ENCODE measurements at regions not wholly inside any gene's neighbourhood (a gene's known extent, or its start where the extent isn't known, plus 50 kb on each side); places are given as distances from the start of the nearest gene placed in this dataset.
"Not testable (repeated sequence)": the region's sequence is repeated elsewhere in the genome, so short reads cannot be mapped to it uniquely, and the experiment has no call there.

DNA sequence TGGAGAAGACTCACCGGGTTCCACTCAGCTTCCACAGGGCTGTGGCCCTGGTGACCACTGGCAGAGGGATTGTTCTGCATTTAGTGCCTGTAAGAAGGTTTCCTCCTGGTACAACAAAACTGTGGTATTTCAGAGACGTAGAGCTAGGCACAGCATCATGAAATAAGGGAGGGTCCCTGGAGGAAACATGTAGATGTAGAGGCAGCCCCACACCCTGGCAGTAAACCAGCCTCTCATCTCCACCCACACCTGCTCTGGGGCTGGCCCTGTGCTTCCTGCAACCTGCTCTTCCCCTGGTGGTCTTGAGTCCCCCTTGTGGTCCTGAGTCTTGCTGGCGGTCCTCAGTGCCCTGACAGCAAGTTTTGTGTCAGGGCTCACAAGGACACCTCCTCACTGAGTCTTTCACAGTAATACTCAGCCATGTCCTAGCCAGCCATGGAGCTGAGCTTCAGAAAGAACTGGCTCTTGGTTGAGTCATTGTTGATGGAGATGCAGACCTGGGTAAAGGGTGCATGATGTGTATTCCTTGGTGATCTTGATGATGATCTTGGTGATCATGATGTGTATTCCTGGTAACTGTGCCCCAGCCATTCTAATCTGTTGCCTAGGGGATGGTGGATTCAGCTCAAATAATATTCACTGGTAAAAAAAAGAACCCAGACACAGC, 121.8 kb downstream of the OR4M2 start:
- WGBS, 2 experiments (ENCODE audit: insufficient coverage in 2 of 2) = no CpG with 5 or more reads among the region's 3 CpGs
- not testable (repeated sequence) for H3K27ac ChIP-seq (ENCODE audit: low read depth, low read length, severe bottlenecking); H3K9me3 ChIP-seq (ENCODE audit: control insufficient read depth, low read length); H3K4me1 ChIP-seq (ENCODE audit: control insufficient read depth, insufficient read depth, low read length, poor library complexity, severe bottlenecking); H3K4me3 ChIP-seq (ENCODE audit: extremely low read depth, insufficient read depth, low read length, poor library complexity, severe bottlenecking); H3K36me3 ChIP-seq (ENCODE audit: control insufficient read depth, insufficient read depth, low read length)

DNA sequence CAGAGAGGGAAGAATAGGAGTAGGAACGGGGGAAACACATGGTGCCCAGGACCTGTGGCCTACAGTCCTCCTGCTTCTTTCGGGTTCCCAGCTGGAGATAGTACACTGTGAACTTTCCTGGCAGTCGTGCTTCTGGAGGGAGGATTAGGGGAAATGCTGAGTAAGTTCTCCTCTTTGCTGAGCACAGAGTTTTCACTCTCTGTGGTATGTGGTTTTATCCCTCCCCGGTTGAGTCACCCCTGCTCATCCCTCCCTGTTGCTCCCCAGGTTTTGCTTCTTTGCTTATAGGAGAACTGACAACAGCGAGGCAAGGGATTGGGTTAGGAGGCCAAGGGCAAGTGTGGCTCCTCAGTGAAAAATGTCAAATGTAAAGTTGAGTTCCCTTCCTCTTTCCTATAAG, 122.9 kb downstream of the OR4M2 start:
- H3K4me3 ChIP-seq (ENCODE audit: extremely low read depth, insufficient read depth, low read length, poor library complexity, severe bottlenecking); H3K4me1 ChIP-seq (ENCODE audit: control insufficient read depth, insufficient read depth, low read length, poor library complexity, severe bottlenecking); H3K9me3 ChIP-seq (ENCODE audit: control insufficient read depth, low read length); H3K27ac ChIP-seq (ENCODE audit: low read depth, low read length, severe bottlenecking); H3K36me3 ChIP-seq (ENCODE audit: control insufficient read depth, insufficient read depth, low read length): not testable (repeated sequence)
- no CpG with 5 or more reads among the region's 5 CpGs for WGBS, 2 experiments (ENCODE audit: insufficient coverage in 2 of 2)

DNA sequence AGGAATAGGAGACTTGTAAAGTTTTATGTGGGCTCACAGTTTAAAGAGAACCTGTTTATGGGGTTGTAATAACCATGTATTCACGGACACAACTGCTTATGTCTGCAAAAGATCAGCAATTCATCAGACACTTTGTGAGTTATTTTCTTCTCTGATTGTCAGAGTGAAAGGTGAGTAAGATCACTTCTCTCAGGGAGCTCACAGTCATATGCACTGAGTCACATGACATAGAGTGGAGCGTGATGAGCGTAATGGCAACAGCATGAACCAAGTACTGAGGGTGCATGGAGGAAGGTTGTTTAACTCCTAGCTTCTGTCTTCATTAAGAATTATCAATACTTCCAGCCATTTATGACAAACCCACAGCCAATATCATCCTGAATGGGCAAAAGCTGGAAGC, 128.8 kb downstream of the OR4M2 start:
- not testable (repeated sequence) for H3K4me1 ChIP-seq (ENCODE audit: control insufficient read depth, insufficient read depth, low read length, poor library complexity, severe bottlenecking); H3K9me3 ChIP-seq (ENCODE audit: control insufficient read depth, low read length); H3K36me3 ChIP-seq (ENCODE audit: control insufficient read depth, insufficient read depth, low read length); H3K4me3 ChIP-seq (ENCODE audit: extremely low read depth, insufficient read depth, low read length, poor library complexity, severe bottlenecking); H3K27ac ChIP-seq (ENCODE audit: low read depth, low read length, severe bottlenecking)
- whole genome bisulfite sequencing, 2 experiments (ENCODE audit: insufficient coverage in 2 of 2) = no CpG with 5 or more reads among the region's 3 CpGs

DNA sequence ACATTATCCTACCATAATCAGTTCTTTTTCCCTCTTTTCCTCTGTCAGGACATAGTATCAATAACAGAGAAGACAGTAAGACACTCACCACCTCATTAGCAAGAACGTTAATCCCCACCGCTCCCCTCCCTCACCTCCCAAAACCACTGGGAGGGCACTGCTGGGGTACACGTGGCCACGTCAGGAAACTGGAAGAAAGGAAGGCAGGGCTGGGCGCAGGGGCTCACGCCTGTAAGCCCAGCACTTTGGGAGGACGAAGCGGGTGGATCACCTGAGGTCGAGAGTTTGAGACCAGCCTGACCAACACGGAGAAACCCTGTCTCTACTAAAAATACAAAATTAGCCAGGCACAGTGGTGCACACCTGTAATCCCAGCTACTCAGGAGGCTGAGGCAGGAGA, 142.3 kb downstream of the OR4M2 start:
- H3K36me3 ChIP-seq (ENCODE audit: control insufficient read depth, insufficient read depth, low read length); H3K4me1 ChIP-seq (ENCODE audit: control insufficient read depth, insufficient read depth, low read length, poor library complexity, severe bottlenecking); H3K4me3 ChIP-seq (ENCODE audit: extremely low read depth, insufficient read depth, low read length, poor library complexity, severe bottlenecking); H3K27ac ChIP-seq (ENCODE audit: low read depth, low read length, severe bottlenecking): not testable (repeated sequence)
- peaks cover 59% of the 10 kb centered on the region for H3K9me3 ChIP-seq (ENCODE audit: control insufficient read depth, low read length)
- 70 to 72% methylated on average over 10 of the region's 10 CpGs for whole genome bisulfite sequencing, 2 experiments (ENCODE audit: insufficient coverage in 2 of 2)

DNA sequence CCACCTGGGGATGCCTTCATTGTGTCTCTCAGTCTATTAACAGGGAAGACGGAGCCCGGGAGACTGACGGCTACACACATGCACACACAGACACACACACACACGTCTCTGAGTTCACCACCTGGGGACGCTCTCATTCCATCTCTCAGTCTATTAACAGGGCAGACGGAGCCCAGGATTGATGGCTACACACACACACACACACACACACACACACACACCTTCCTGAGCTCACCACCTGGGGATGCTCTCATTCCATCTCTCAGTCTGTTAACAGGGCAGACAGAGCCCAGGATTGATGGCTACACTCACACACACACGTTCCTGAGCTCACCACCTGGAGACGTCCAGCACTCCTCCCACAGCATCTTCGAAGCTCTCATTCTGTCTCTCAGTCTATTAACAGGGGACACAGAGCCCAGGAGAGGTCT, 143.9 kb downstream of the OR4M2 start:
- Histone ChIP-seq H3K9me3 (ENCODE audit: control insufficient read depth, low read length) (peaks cover 75% of the 10 kb centered on the region), H3K36me3 (ENCODE audit: control insufficient read depth, insufficient read depth, low read length) (no peaks in the 10 kb centered on the region), H3K27ac (ENCODE audit: low read depth, low read length, severe bottlenecking) (no peak overlapping the region), H3K4me1 (ENCODE audit: control insufficient read depth, insufficient read depth, low read length, poor library complexity, severe bottlenecking) (no peaks in the 10 kb centered on the region), H3K4me3 (ENCODE audit: extremely low read depth, insufficient read depth, low read length, poor library complexity, severe bottlenecking) (no peak overlapping the region)
- WGBS, 2 experiments (ENCODE audit: insufficient coverage in 2 of 2) = 70 to 75% methylated on average over 8 of the region's 9 CpGs

DNA sequence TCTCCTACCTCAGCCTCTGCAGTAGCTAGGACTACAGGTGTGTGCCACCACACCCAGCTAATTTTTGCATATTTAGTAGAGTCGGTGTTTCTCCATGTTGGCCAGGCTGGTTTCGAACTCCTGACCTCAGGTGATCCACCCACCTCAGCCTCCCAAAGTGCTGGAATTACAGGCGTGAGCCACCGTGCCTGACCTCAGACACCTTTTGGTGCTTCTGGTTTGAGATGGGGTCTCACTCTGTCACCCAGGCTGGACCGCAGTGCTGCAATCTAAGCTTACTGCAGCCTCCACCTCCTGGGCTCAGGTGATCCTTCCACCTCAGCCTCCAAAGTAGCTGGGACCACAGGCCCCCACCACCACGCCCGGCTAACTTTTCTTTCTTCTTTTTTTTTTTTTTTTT, 144.6 kb downstream of the OR4M2 start:
- WGBS, 2 experiments (ENCODE audit: insufficient coverage in 2 of 2) = 86 to 87% methylated on average over 7 of the region's 7 CpGs
- H3K36me3 ChIP-seq (ENCODE audit: control insufficient read depth, insufficient read depth, low read length); H3K4me1 ChIP-seq (ENCODE audit: control insufficient read depth, insufficient read depth, low read length, poor library complexity, severe bottlenecking); H3K4me3 ChIP-seq (ENCODE audit: extremely low read depth, insufficient read depth, low read length, poor library complexity, severe bottlenecking); H3K27ac ChIP-seq (ENCODE audit: low read depth, low read length, severe bottlenecking): not testable (repeated sequence)
- peaks cover 82% of the 10 kb centered on the region for H3K9me3 ChIP-seq (ENCODE audit: control insufficient read depth, low read length)

DNA sequence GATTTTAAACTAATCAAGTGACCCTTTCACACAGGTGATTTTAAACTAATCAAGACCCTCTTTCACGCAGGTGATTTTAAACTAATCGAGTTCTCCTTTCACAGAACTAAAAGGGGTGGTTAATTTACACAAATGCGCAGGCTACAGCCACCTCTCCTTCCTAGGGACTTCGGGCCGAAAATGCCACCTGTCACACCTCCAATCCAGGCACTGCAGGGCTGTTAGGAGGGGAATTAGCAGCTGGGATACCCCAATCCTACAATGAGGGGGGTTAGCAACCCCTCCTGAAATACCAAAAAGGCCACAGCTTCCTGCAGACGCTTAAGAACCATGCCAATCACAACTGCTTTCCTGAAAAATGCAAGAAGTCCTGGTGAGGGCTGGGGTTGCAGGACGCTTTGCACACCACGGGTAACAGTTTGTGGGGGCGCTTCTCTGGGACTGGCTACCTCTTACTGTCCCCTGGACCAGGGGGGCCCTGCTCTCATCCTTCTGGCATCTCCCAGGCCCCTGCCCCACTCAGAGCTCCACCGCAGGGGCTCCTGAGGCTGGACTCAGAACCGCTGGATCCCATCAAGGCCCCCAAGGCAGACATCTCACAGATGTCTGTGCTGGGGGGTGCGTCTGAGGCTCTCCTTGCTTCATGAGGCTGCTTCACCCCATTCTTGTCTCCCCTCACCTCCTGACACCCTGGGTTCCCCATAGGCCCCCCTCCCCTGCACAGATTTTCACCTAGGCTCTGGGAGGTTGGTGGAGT, 145.9 kb downstream of the OR4M2 start:
- H3K9me3 ChIP-seq (ENCODE audit: control insufficient read depth, low read length) = peaks cover 89% of the 10 kb centered on the region
- WGBS, 2 experiments (ENCODE audit: insufficient coverage in 2 of 2) = 63 to 67% methylated on average over 9 to 11 of the region's 12 CpGs
- no peak overlapping the region for H3K4me3 ChIP-seq (ENCODE audit: extremely low read depth, insufficient read depth, low read length, poor library complexity, severe bottlenecking)

DNA sequence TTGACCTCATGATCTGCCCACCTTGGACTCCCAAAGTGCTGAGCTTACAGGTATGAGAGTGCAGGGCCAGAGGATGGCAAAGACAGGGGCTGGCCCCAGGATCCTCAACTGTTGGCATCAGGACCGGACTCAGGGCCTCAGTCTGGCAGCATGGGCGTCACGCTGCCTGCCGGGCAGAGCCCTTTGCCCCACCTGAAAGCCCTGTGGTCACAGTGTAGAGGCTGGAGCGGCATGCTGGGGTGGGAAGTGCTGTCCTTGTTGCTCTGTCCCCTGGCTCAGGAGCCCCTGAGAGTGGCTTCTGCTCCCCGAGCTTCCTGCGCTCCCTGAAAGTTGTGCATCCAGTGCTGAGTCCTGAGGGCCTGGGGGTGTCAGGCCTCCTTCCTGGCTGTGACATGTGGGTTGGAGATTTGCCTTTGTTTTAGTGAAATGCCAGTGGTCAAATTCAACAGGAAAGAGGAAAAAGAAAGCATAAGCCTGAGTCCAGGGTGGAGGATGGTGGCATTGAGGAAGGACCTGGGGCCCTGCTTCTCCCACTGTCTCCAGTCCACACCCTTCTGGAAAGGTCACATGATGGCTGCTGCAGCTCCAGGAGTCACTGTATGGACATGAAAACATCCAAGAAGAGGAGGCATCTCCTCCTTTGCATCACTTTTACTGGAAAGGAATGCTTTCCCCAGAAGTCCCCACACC, 147.2 kb downstream of the OR4M2 start:
- H3K9me3 ChIP-seq (ENCODE audit: control insufficient read depth, low read length) = peaks cover 89% of the 10 kb centered on the region
- 76% methylated on average over 5 to 7 of the region's 7 CpGs for WGBS, 2 experiments (ENCODE audit: insufficient coverage in 2 of 2)
- H3K4me3 ChIP-seq (ENCODE audit: extremely low read depth, insufficient read depth, low read length, poor library complexity, severe bottlenecking) = no peak overlapping the region
- no peak overlapping the region for H3K27ac ChIP-seq (ENCODE audit: low read depth, low read length, severe bottlenecking)
- H3K36me3 ChIP-seq (ENCODE audit: control insufficient read depth, insufficient read depth, low read length) = no peaks in the 10 kb centered on the region
- no peaks in the 10 kb centered on the region for H3K4me1 ChIP-seq (ENCODE audit: control insufficient read depth, insufficient read depth, low read length, poor library complexity, severe bottlenecking)

More for the DNA sequence above, 145.9 kb downstream of the OR4M2 start:
- Histone ChIP-seq H3K36me3 (ENCODE audit: control insufficient read depth, insufficient read depth, low read length) (no peaks in the 10 kb centered on the region), H3K27ac (ENCODE audit: low read depth, low read length, severe bottlenecking) (no peak overlapping the region), H3K4me1 (ENCODE audit: control insufficient read depth, insufficient read depth, low read length, poor library complexity, severe bottlenecking) (no peaks in the 10 kb centered on the region)

DNA sequence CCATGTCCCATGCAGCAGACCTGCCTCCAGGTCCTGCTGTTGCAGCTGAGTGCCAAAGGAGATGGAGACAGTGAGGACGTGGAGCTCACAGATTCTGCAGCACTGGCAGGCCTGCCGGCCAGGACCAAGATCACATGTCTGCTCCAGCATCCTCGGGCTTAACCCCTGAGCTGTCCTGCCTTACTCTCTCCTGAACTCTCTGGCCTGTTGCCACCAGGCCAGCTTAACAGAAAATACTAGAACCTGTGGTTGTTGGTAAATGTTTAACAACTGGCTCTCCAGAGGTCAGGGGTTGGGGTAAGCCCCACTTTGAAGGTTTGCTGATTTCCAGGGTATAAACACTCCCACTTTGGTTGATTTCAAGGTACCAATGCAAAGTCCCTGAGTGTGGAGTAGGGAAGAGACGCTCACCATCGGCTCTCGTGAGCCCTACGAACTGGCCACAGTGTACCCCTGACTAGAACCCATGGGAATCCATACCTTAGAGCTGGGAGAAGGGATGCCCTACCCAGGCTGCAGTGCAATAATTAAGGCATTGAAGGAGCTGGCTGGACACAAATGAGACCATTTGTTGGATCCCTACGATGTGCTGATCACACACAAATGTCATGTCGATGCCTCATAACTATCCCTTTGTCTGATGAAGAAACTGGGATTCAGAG, 147.9 kb downstream of the OR4M2 start:
- Histone ChIP-seq H3K36me3 (ENCODE audit: control insufficient read depth, insufficient read depth, low read length) (no peaks in the 10 kb centered on the region), H3K27ac (ENCODE audit: low read depth, low read length, severe bottlenecking) (no peak overlapping the region), H3K4me3 (ENCODE audit: extremely low read depth, insufficient read depth, low read length, poor library complexity, severe bottlenecking) (no peak overlapping the region), H3K4me1 (ENCODE audit: control insufficient read depth, insufficient read depth, low read length, poor library complexity, severe bottlenecking) (no peaks in the 10 kb centered on the region), H3K9me3 (ENCODE audit: control insufficient read depth, low read length) (peaks cover 88% of the 10 kb centered on the region)
- 65 to 76% methylated on average over 9 of the region's 9 CpGs for WGBS, 2 experiments (ENCODE audit: insufficient coverage in 2 of 2)

DNA sequence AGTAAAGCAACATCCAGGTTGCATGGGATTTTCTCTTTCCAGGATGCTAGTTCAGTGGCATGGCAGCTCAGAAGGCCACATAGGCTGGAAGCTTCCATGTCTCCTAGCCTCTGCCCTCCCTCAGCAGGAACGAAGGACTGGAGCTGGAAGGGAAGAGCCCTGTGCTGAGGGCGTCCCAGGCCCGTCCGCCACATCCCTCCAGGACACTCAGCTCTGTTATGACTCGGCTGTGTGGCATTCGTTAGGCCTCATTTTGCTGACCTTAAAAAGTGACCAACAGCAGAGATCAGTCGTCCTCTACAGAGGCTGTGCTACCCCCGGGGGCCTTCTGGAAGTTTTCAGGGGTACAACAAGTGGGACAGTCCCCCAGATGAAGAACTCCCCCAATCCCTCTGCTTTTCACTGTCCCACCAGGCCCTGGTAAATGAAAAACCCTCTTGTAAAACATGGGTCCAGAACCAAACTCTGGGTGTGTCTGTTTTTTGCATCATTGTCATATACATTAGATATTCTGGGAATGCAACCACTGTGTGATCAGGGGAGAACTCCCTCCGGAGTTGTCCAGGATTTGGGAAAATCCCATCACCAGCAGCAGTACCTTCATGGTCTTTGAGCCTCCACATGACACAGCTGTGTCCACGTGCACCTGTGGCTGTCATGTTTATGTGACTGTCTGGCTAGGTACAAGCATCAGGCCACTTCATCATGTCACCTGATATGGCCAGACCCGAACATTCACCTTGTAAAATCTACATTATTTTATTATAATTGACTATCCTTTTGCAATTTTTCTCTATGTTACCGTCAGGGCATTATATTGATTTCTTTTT, 149.9 kb downstream of the OR4M2 start:
- Histone ChIP-seq H3K36me3 (ENCODE audit: control insufficient read depth, insufficient read depth, low read length) (no peaks in the 10 kb centered on the region), H3K4me1 (ENCODE audit: control insufficient read depth, insufficient read depth, low read length, poor library complexity, severe bottlenecking) (no peaks in the 10 kb centered on the region), H3K27ac (ENCODE audit: low read depth, low read length, severe bottlenecking) (no peak overlapping the region), H3K9me3 (ENCODE audit: control insufficient read depth, low read length) (peaks cover 93% of the 10 kb centered on the region), H3K4me3 (ENCODE audit: extremely low read depth, insufficient read depth, low read length, poor library complexity, severe bottlenecking) (no peak overlapping the region)
- 46 to 55% methylated on average over 9 to 10 of the region's 12 CpGs for WGBS, 2 experiments (ENCODE audit: insufficient coverage in 2 of 2)
